PC-9 (cell line): ENCODE measurements at regions not wholly inside any gene's neighbourhood (a gene's known extent, or its start where the extent isn't known, plus 50 kb on each side); places are given as distances from the start of the nearest gene placed in this dataset.

Experiments used
- CTCF ChIP-seq: fragments of 200-600 bp; sonication (generic); conservative IDR thresholded peaks from 2 replicates; pipeline ENCODE4 v1.6.1; 2017; ENCODE audit warnings: mixed run types, antibody characterized with exemption, mild to moderate bottlenecking, moderate library complexity
- EZH2 ChIP-seq: fragments of 200-600 bp; sonication (generic); IDR thresholded peaks from 2 replicates; pipeline ENCODE4 v1.8.0; 2017; ENCODE audit warnings: antibody characterized with exemption, low read depth

GRCh38 chr2:167501618-167502017 lies 613.3 kb downstream of the XIRP2 start:
- TF ChIP-seq CTCF (no peak), EZH2 (no peak)
